Activated CD4-positive, alpha-beta T cell treated with anti-CD3 and anti-CD28 coated beads, Interleukin-2, amount 50 U/mL, for 48 hours (primary cell): ENCODE measurements at regions not wholly inside any gene's neighbourhood (a gene's known extent, or its start where the extent isn't known, plus 50 kb on each side); places are given as distances from the start of the nearest gene placed in this dataset.

Experiments
- DNase-seq, 2 experiments: peaks; one replicate each; pipeline ENCODE4 v3.0.0-alpha.2; 2020

- no peak for DNase-seq
These were observed 983.6 kb upstream of the ZEB2 start for GRCh38 chr2:145503511-145503910.

DNA sequence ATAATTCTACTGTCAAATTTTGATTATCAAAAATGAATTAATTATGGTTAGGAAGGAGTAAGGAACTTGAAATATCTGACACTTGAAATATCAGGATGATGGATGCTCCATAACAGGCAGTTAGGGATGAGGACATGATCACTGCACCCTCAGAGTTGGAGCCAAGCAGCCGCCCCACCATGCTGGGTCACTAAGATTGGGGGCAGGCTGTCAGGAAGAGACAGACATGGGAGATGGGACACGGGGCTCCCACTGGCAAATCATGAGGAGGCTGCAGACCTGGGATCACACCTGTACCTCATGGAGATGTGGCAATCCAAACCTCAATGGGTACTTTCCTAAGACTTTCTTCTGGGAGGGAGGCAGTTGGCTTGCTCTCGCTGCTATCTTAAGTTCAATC, 982.0 kb upstream of the ZEB2 start:
- no peak for DNase-seq

GRCh38 chr2:145495590-145495989, 975.7 kb upstream of the ZEB2 start:
- DNase-seq: no peak

- DNase-seq: no peak
These were observed 974.5 kb upstream of the ZEB2 start for GRCh38 chr2:145494441-145494840.

- DNase-seq: no peak
These were observed 968.7 kb upstream of the ZEB2 start for GRCh38 chr2:145488571-145488970.

GRCh38 chr2:145484448-145485097, 964.7 kb upstream of the ZEB2 start:
- DNase-seq: no peak

- no peak for DNase-seq
These were observed 963.9 kb upstream of the ZEB2 start for GRCh38 chr2:145483854-145484253.

DNA sequence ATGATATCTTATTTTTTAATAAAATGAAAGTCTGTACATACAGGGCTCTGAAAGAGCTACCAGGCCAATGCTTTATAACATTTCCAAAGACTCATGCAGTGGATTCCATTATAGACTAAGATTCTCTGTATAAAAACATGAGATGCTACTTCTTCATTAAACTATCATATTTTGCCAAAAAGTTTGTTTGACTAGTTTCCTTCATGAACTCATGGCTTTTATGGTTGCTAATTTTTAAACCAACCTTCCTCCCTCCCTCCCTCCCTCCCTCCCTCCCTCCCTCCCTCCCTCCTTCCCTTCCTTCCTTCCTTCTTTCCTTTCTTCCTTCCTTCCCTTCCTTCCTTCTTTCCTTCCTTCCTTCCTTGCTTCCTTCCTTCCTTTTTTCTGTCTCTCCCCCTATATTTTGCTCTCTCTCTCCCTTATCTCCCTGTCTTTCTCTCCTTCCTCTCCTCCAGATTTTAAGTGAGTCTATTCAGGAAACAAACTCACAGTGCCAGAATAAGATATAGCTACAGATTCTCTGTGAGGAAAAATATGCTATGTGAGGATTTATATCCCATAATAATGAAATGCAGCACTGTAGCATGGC, 961.5 kb upstream of the ZEB2 start:
- DNase-seq: no peak

DNA sequence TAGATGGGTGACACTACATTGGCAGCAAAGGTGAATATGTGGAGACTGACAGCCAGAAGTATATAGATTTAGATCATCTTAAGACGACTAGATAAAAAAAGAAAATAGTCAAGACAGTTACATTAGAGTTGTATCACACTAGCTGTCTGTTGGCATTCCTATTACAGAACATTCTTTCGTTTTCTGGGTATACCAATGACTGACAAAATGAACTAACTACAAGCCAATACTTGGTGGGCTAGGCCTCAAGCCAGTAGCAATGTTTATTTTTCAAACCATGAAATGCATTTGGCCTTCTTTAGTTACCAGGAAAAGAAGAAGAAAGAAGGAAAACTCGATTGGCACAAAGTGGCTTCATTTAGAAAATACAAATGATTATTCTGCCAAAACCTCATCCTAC, 944.9 kb upstream of the ZEB2 start:
- DNase-seq: no peak

DNA sequence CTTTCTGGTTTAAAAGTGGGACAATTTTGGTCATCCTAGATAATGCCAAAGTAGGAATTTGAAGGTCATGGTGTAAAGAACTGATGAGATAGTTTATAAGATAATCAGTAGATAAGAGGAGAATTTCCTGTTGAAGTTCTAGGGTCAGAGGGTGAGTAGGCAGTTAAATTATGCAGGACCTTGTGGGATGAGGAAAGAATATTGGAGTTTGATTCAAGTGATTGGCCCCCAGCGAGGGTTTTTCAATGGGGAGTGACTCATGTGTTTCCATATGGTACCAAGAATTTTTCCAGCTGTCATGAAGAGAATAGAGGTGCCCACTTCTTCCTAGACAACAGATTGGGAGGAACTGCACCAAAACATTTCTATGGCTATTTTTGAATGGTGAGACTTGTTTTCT, 940.2 kb upstream of the ZEB2 start:
- DNase-seq: no peak

GRCh38 chr2:145431181-145431951, 911.4 kb upstream of the ZEB2 start:
- no peak for DNase-seq

DNA sequence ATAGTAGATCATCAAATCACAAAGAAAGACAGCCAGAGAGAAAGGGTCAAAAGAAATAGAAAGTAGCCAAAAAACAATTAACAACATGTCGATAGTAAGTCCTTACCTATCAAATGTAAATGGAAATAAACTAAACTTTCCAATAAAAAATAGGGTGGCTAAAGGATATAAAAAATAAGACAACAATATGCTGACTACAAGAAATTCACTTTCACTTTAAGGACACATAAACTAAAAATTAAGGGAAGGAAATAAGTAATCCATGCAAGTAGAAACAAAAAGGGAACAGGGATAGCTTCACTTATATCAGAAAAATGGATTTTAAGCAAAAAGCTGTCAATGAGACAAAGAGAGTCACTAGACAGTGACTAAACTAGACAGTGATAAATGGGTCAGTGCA, 903.9 kb upstream of the ZEB2 start:
- no peak for DNase-seq

GRCh38 chr2:145422576-145422975, 902.7 kb upstream of the ZEB2 start:
- DNase-seq: no peak

- no peak for DNase-seq
These were observed 901.9 kb upstream of the ZEB2 start for GRCh38 chr2:145421841-145422240.

GRCh38 chr2:145416640-145417039, 896.7 kb upstream of the ZEB2 start:
- DNase-seq: no peak

- DNase-seq: no peak
These were observed 895.2 kb upstream of the ZEB2 start for GRCh38 chr2:145415151-145415550.

- no peak for DNase-seq
These were observed 893.5 kb upstream of the ZEB2 start for GRCh38 chr2:145413261-145414030.

DNA sequence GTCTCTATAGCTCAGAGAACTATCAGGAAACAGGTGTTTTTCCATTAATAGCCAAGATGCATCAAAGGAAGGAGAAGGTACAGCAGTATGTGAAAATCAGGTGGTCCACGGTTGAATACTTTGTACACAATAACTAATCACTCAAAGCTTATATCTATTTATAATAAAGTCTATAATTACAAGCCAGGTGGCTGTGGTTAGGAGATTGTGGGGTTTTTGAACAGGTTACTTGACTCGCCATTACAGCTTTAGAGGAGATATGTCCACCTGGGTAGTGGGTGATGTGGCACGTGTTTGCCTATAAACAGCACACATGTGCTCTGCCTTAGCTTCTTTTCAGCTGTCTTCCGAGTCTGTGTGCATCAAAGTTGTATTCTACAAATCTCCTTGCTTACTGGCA, 892.2 kb upstream of the ZEB2 start:
- no peak for DNase-seq

GRCh38 chr2:145411493-145411892, 891.6 kb upstream of the ZEB2 start:
- DNase-seq: no peak

- no peak for DNase-seq
These were observed 890.2 kb upstream of the ZEB2 start for GRCh38 chr2:145410086-145410485.

- DNase-seq: no peak
These were observed 889.1 kb upstream of the ZEB2 start for GRCh38 chr2:145408980-145409379.

DNA sequence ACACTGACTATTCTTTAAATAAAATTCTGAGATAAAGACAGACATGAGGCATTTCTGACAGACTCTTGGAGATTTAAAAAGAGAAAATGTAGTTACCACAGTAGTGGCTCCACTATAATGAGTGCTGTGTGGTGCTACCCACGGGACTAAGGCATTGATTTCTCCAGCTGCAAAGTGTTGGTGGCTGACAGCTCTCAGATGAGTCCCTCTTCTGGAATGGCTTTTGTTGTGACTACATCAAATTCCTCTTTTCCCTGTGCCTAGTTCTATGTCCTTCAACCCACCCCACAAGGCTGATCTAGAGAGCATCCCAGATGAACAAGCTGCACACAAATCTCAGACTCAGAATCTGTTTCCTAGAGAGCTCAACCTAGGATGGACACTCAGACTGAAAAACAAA, 884.8 kb upstream of the ZEB2 start:
- no peak for DNase-seq

GRCh38 chr2:145402706-145403277, 882.9 kb upstream of the ZEB2 start:
- no peak for DNase-seq
